HUES6 (cell line): ENCODE measurements at regions not wholly inside any gene's neighbourhood (a gene's known extent, or its start where the extent isn't known, plus 50 kb on each side); places are given as distances from the start of the nearest gene placed in this dataset.

Experiments
- H3K27ac ChIP-seq: 2 replicates; pipeline ENCODE4 v1.7.0; 2013; ENCODE audit warnings: low read depth, mild to moderate bottlenecking, low read length, inconsistent platforms
- H3K27me3 ChIP-seq: 2 replicates; pipeline ENCODE4 v1.6.1; 2013; ENCODE audit warnings: low read length; ENCODE audit not compliant: control insufficient read depth, insufficient read depth
- H3K36me3 ChIP-seq: 2 replicates; pipeline ENCODE4 v1.6.1; 2013; ENCODE audit warnings: low read length; ENCODE audit not compliant: control insufficient read depth, insufficient read depth
- H3K4me1 ChIP-seq: 2 replicates; pipeline ENCODE4 v1.6.1; 2013; ENCODE audit warnings: low read length; ENCODE audit not compliant: control insufficient read depth, insufficient read depth
- H3K4me3 ChIP-seq: 2 replicates; pipeline ENCODE4 v1.5.1; 2013; ENCODE audit warnings: low read depth, low read length
- H3K9ac ChIP-seq: one replicate; pipeline ENCODE4 v1.6.1; 2013; ENCODE audit warnings: mild to moderate bottlenecking, low read length
- H3K9me3 ChIP-seq: 2 replicates; pipeline ENCODE4 v1.6.1; 2013; ENCODE audit warnings: low read depth, low read length; ENCODE audit not compliant: control insufficient read depth, insufficient read depth

- H3K36me3 ChIP-seq, result no peaks in the 10 kb centered on the region
- H3K27ac ChIP-seq, result no peak overlapping the region
- H3K4me1 ChIP-seq, result no peaks in the 10 kb centered on the region
- peaks cover 8% of the 10 kb centered on the region for H3K9me3 ChIP-seq
- no peaks in the 10 kb centered on the region for H3K27me3 ChIP-seq
- H3K9ac ChIP-seq, result no peak overlapping the region
- H3K4me3 ChIP-seq, result no peak overlapping the region
These were observed 1164.4 kb downstream of the BRD1 start for GRCh38 chr22:48663297-48663696.

- H3K9ac ChIP-seq, result no peak overlapping the region
- H3K27me3 ChIP-seq, result no peaks in the 10 kb centered on the region
These were observed 1165.1 kb downstream of the BRD1 start for GRCh38 chr22:48662476-48663135.

DNA sequence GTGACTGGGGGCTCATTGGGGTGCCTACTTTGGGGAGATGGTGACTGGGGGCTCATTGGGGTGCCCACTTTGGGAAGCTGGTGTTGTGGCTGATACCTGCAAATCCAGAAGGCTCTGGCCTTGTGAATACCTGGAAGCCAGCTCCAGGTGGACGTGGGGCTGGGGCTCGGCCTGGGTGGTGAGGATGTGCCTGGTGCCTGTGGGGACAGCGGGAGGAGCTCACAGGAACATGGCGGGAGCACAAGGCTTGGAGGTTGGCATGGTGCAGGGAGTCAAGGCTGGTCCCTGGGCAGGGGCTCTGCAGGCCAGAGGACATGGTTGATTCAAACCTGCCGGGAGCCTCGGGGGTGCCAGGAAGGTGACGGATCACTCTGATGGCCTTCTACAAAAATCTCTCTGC lies 1165.7 kb downstream of the BRD1 start:
- no peaks in the 10 kb centered on the region for H3K36me3 ChIP-seq
- H3K9ac ChIP-seq, result no peak overlapping the region
- H3K27ac ChIP-seq, result no peak overlapping the region
- no peaks in the 10 kb centered on the region for H3K27me3 ChIP-seq
- H3K9me3 ChIP-seq, result peaks cover 8% of the 10 kb centered on the region
- no peak overlapping the region for H3K4me3 ChIP-seq
- no peaks in the 10 kb centered on the region for H3K4me1 ChIP-seq

More at GRCh38 chr22:48662476-48663135, 1165.1 kb downstream of the BRD1 start:
- H3K36me3 ChIP-seq, result no peaks in the 10 kb centered on the region
- H3K9me3 ChIP-seq, result peaks cover 8% of the 10 kb centered on the region
- H3K4me3 ChIP-seq, result no peak overlapping the region
- H3K27ac ChIP-seq, result no peak overlapping the region
- H3K4me1 ChIP-seq, result no peaks in the 10 kb centered on the region

- H3K4me3 ChIP-seq, result no peak overlapping the region
- peaks cover 8% of the 10 kb centered on the region for H3K9me3 ChIP-seq
These were observed 1166.6 kb downstream of the BRD1 start for GRCh38 chr22:48660790-48661740.

GRCh38 chr22:48660104-48660789 lies 1167.4 kb downstream of the BRD1 start:
- H3K9me3 ChIP-seq, result peaks cover 11% of the 10 kb centered on the region
- H3K4me1 ChIP-seq, result no peaks in the 10 kb centered on the region
- no peak overlapping the region for H3K27ac ChIP-seq
- H3K27me3 ChIP-seq, result no peaks in the 10 kb centered on the region
- H3K36me3 ChIP-seq, result no peaks in the 10 kb centered on the region
- no peak overlapping the region for H3K9ac ChIP-seq
- H3K4me3 ChIP-seq, result no peak overlapping the region

More at GRCh38 chr22:48660790-48661740, 1166.6 kb downstream of the BRD1 start:
- H3K9ac ChIP-seq, result no peak overlapping the region
- no peaks in the 10 kb centered on the region for H3K27me3 ChIP-seq
- no peaks in the 10 kb centered on the region for H3K36me3 ChIP-seq
- no peak overlapping the region for H3K27ac ChIP-seq
- no peaks in the 10 kb centered on the region for H3K4me1 ChIP-seq

DNA sequence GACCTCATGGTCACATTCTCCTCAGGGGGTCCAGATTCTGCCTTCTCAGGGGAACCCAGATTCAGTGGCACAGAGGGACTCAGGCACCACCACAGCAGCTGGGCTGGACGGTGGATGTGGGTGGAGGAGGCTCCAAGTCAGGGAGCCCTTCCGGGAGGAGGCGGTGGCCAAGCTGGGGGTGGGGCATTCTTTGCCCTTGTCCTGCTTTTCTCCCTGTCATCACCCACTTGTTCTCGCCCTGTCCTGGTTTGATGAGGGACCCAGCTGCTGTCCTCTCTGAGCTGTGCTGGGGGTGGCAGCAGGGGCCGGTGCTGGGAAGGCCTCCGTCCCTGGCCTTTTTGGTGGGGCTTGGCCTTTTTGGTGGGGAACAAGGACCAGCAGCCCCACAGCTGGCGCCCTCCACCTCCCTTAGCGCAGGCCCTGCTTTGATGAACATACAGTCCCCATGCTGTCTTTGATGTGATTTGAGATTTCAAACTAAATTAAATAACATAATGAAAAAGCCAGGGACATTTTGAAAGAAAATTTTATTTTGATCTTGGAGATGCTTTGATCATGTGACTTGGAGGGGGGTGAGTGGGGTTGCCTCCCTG lies 1168.2 kb downstream of the BRD1 start:
- Histone ChIP-seq H3K4me1 (no peaks in the 10 kb centered on the region), H3K4me3 (no peak overlapping the region), H3K27ac (no peak overlapping the region), H3K27me3 (no peaks in the 10 kb centered on the region), H3K36me3 (no peaks in the 10 kb centered on the region), H3K9ac (no peak overlapping the region), H3K9me3 (peaks cover 11% of the 10 kb centered on the region)

GRCh38 chr22:48658871-48659270 lies 1168.8 kb downstream of the BRD1 start:
- Histone ChIP-seq H3K27me3 (no peaks in the 10 kb centered on the region), H3K9ac (no peak overlapping the region), H3K4me3 (no peak overlapping the region), H3K27ac (no peak overlapping the region), H3K9me3 (peaks cover 8% of the 10 kb centered on the region), H3K4me1 (no peaks in the 10 kb centered on the region), H3K36me3 (no peaks in the 10 kb centered on the region)

DNA sequence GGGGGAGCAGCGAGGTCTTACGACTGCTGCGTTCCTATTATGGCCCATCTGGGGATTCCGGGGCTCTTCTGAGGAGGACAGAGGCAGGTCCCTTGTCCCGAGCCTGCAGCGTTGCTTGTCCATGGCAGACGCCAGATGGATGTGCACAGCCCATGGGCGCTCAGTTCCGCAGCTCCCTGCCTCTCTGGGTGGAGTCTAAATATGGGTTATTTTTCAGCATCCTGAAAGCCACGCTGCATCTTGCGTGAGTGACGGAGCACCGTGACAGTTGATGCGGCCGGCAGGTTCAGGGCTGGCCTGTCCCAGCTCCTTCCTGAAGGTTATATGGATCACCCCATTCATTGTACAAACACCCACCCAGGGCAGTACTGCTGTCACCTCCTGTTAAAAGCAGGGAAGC lies 1169.4 kb downstream of the BRD1 start:
- no peak overlapping the region for H3K27ac ChIP-seq
- no peaks in the 10 kb centered on the region for H3K4me1 ChIP-seq
- H3K27me3 ChIP-seq, result no peaks in the 10 kb centered on the region
- no peak overlapping the region for H3K9ac ChIP-seq
- no peak overlapping the region for H3K4me3 ChIP-seq
- peaks cover 3% of the 10 kb centered on the region; the same call in 1 of the 2 replicates for H3K9me3 ChIP-seq
- H3K36me3 ChIP-seq, result peaks cover 3% of the 10 kb centered on the region; the same call in 1 of the 2 replicates

- H3K27me3 ChIP-seq, result no peaks in the 10 kb centered on the region
- H3K4me3 ChIP-seq, result no peak overlapping the region
- peaks cover 3% of the 10 kb centered on the region; the same call in 1 of the 2 replicates for H3K9me3 ChIP-seq
- no peaks in the 10 kb centered on the region for H3K4me1 ChIP-seq
- peaks cover 3% of the 10 kb centered on the region; the same call in 1 of the 2 replicates for H3K36me3 ChIP-seq
- no peak overlapping the region for H3K9ac ChIP-seq
- H3K27ac ChIP-seq, result no peak overlapping the region
These were observed 1173.2 kb downstream of the BRD1 start for GRCh38 chr22:48654492-48654891.

DNA sequence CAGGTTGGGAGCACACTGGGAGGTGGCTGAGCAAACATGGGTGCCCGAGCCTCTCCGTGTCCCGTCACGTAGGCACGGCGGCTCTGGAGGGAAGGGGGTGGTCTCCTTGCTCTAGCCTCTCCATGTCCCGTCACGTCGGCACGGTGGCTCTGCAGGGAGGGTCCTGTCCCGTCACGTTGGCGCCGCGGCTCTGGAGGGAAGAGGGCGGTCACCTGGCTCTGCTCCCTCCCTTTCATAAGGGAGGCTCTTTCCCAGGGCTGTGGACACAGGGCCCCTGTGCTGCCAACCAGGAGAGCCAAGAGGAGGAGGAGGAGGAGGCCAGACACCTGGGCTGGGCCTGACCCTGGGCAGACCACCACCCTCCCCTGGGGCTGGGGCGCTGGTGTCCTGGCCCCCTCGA lies 1173.7 kb downstream of the BRD1 start:
- Histone ChIP-seq H3K4me3 (no peak overlapping the region), H3K9ac (no peak overlapping the region), H3K27me3 (no peaks in the 10 kb centered on the region), H3K27ac (no peak overlapping the region), H3K9me3 (peaks cover 3% of the 10 kb centered on the region; the same call in 1 of the 2 replicates), H3K36me3 (peaks cover 3% of the 10 kb centered on the region; the same call in 1 of the 2 replicates), H3K4me1 (no peaks in the 10 kb centered on the region)
